Subcutaneous abdominal adipose tissue (tissue), 5 donors: ENCODE measurements at regions not wholly inside any gene's neighbourhood (a gene's known extent, or its start where the extent isn't known, plus 50 kb on each side); places are given as distances from the start of the nearest gene placed in this dataset.

ENCODE experiments used
- H3K27ac ChIP-seq: one replicate; pipeline ENCODE4 v1.7.0; 2013; ENCODE audit warnings: low read depth, mild to moderate bottlenecking, inconsistent platforms, low read length, moderate library complexity
- H3K27me3 ChIP-seq, 5 donors: one replicate each; pipeline ENCODE4 v1.7.0; 2013; ENCODE audit warnings: low read length in 5 of 5, inconsistent platforms in 1 of 5; ENCODE audit not compliant: control insufficient read depth in 5 of 5, insufficient read depth in 4 of 5
- H3K36me3 ChIP-seq, 5 donors: one replicate each; pipeline ENCODE4 v1.7.0; 2013; ENCODE audit warnings: low read length in 5 of 5; ENCODE audit not compliant: control insufficient read depth in 5 of 5, insufficient read depth in 5 of 5
- H3K4me1 ChIP-seq, 5 donors: one replicate each; pipeline ENCODE4 v1.7.0; 2013; ENCODE audit warnings: low read length in 5 of 5, mild to moderate bottlenecking in 3 of 5, moderate library complexity in 1 of 5; ENCODE audit not compliant: control insufficient read depth in 5 of 5, insufficient read depth in 5 of 5
- H3K4me3 ChIP-seq, 5 donors: one replicate each; pipeline ENCODE4 v1.7.0; 2013; ENCODE audit warnings: low read length in 5 of 5, low read depth in 1 of 5
- H3K9ac ChIP-seq, 5 donors: one replicate each; pipeline ENCODE4 v1.7.0; 2013; ENCODE audit warnings: low read length in 5 of 5, mild to moderate bottlenecking in 4 of 5, moderate library complexity in 3 of 5
- H3K9me3 ChIP-seq, 5 donors: one replicate each; pipeline ENCODE4 v1.7.0; 2013; ENCODE audit warnings: low read length in 5 of 5; ENCODE audit not compliant: control insufficient read depth in 5 of 5
- donor health status: healthy.
- donor health status: healthy.
- donor health status: healthy.
- donor health status: healthy.
- donor health status: healthy.

DNA sequence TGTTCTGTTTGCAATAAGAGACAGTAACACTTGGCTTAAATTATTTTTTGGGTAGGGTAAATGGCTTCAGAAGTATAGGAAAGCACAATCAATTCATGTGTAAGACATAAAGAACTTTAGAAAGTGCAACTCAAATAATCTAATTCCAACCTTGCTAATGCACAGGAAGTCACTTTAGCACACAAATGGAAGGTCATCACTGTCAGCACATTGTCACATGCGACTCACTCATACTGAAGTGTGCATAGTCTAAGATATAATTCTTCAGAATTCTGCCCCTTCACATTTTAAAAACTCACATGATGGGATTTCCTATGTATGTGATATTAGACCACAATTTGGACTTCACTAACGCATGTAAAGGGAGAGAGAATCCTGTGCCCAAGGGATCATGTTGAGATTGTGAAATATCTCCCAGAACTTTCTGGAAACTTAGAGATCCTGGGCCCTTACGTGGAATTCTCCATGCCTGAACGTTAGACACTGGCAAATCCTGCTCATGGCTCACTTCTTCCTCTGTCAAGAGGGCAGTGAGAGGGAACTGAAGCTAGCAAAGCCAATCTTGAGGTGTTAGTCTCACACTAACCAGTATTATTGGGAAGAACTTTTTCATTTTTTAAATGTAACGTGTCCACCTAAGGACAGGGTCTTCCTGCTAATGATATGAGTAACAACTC, 403.2 kb upstream of the PTGER4 start:
- Histone ChIP-seq H3K9ac (no peak overlapping the region), H3K36me3 (no peaks in the 10 kb centered on the region), H3K27ac (no peak overlapping the region), H3K9me3 (no peaks in the 10 kb centered on the region), H3K4me1 (peaks cover 0 to 4% (median 0%) of the 10 kb centered on the region in 5 donors), H3K27me3 (no peaks in the 10 kb centered on the region), H3K4me3 (no peak overlapping the region)

GRCh38 chr5:40274568-40274967, 405.1 kb upstream of the PTGER4 start:
- H3K9me3 ChIP-seq: no peaks in the 10 kb centered on the region
- H3K4me1 ChIP-seq: peaks cover 0 to 4% (median 0%) of the 10 kb centered on the region in 5 donors
- no peaks in the 10 kb centered on the region for H3K36me3 ChIP-seq
- no peaks in the 10 kb centered on the region for H3K27me3 ChIP-seq
- no peak overlapping the region for H3K4me3 ChIP-seq
- H3K27ac ChIP-seq: no peak overlapping the region
- no peak overlapping the region for H3K9ac ChIP-seq

GRCh38 chr5:40273936-40274335, 405.8 kb upstream of the PTGER4 start:
- Histone ChIP-seq H3K27me3 (no peaks in the 10 kb centered on the region), H3K36me3 (no peaks in the 10 kb centered on the region), H3K9me3 (no peaks in the 10 kb centered on the region), H3K4me3 (no peak overlapping the region), H3K4me1 (peaks cover 0 to 3% (median 0%) of the 10 kb centered on the region in 5 donors), H3K9ac (no peak overlapping the region), H3K27ac (no peak overlapping the region)

GRCh38 chr5:40271476-40271875, 408.2 kb upstream of the PTGER4 start:
- H3K27ac ChIP-seq: no peak overlapping the region
- H3K27me3 ChIP-seq: no peaks in the 10 kb centered on the region
- H3K9ac ChIP-seq: no peak overlapping the region
- no peak overlapping the region for H3K4me3 ChIP-seq
- H3K9me3 ChIP-seq: no peaks in the 10 kb centered on the region
- no peaks in the 10 kb centered on the region for H3K4me1 ChIP-seq
- no peaks in the 10 kb centered on the region for H3K36me3 ChIP-seq

DNA sequence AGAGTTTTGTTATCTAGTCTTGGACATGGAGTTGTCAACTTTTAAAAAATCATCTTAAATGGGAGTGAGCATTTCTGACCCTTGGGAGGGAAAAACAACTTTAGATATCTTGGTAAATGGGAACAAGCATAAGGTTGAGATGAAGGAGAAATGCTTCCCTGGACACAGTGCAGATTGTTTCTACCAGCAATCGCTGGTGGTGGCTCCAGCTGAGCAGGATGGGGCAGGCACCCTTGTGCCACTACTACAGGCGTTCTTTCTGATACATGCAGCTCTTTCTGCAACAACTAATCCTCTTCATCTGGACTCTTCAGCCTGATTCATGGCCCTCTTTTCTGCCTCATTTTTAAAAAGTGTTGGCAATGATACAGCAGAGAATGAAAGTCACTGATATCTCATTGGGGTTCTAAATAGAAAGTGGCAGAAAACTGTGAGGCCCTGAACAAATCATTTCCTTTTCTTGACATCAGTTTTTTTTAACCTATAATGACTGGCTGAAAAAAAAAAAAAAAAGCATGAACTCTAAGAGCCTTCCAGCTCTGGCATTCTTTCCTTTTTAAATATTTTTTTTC, 409.4 kb upstream of the PTGER4 start:
- no peaks in the 10 kb centered on the region for H3K4me1 ChIP-seq
- H3K27ac ChIP-seq: no peak overlapping the region
- H3K9me3 ChIP-seq: no peaks in the 10 kb centered on the region
- no peaks in the 10 kb centered on the region for H3K27me3 ChIP-seq
- H3K36me3 ChIP-seq: no peaks in the 10 kb centered on the region
- no peak overlapping the region for H3K4me3 ChIP-seq
- no peak overlapping the region for H3K9ac ChIP-seq

DNA sequence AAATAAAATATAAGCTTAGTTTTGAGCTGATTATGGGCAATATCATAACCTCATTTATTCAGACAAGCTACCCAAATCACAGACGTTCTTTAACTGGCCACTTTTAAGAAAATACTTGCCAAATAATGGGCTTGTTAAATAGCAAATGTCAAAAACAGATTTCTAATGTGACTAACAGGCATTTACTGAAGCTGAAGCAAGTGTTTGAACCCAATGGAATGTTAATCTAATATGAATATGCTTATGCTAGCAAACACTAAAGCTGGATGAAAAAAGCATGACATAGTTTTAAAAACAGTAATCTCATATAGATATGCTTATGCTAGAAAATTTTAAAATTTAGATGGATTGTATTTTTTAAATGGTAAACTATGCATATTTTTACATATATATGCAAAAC, 411.6 kb upstream of the PTGER4 start:
- no peak overlapping the region for H3K9ac ChIP-seq
- H3K27ac ChIP-seq: no peak overlapping the region
- no peak overlapping the region for H3K4me3 ChIP-seq
- no peaks in the 10 kb centered on the region for H3K27me3 ChIP-seq
- H3K4me1 ChIP-seq: no peaks in the 10 kb centered on the region
- no peaks in the 10 kb centered on the region for H3K36me3 ChIP-seq
- H3K9me3 ChIP-seq: no peaks in the 10 kb centered on the region

DNA sequence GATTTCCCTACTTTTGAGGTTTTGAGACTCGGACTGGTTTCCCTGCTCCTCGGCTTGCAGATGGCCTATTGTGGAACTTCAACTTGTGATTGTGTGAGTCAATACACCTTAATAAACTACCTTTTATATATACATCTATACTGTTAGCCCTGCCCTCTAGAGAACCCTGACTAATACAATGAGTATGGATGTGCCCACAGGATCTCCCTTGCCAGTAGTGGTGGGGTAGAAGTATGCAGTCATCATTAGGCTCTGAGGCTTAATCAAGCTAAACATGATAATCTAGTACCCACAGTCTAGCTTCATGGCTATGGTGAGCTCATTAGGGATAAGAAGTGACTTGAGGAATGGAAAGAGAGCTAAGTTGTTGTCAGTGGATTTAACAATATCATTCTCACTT, 412.8 kb upstream of the PTGER4 start:
- no peaks in the 10 kb centered on the region for H3K4me1 ChIP-seq
- H3K27me3 ChIP-seq: no peaks in the 10 kb centered on the region
- H3K4me3 ChIP-seq: no peak overlapping the region
- no peak overlapping the region for H3K27ac ChIP-seq
- no peaks in the 10 kb centered on the region for H3K36me3 ChIP-seq
- H3K9ac ChIP-seq: no peak overlapping the region
- no peaks in the 10 kb centered on the region for H3K9me3 ChIP-seq

- Histone ChIP-seq H3K4me3 (no peak overlapping the region), H3K4me1 (peaks cover 0 to 11% (median 4%) of the 10 kb centered on the region in 5 donors), H3K27me3 (no peaks in the 10 kb centered on the region)
Measured at GRCh38 chr5:40261984-40262383, 417.7 kb upstream of the PTGER4 start.

GRCh38 chr5:40260361-40260760, 419.4 kb upstream of the PTGER4 start:
- H3K36me3 ChIP-seq: no peaks in the 10 kb centered on the region
- no peaks in the 10 kb centered on the region for H3K27me3 ChIP-seq
- H3K4me1 ChIP-seq: peaks cover 0 to 11% (median 4%) of the 10 kb centered on the region in 5 donors
- no peaks in the 10 kb centered on the region for H3K9me3 ChIP-seq
- no peak overlapping the region for H3K9ac ChIP-seq
- H3K27ac ChIP-seq: no peak overlapping the region
- no peak overlapping the region for H3K4me3 ChIP-seq

More at GRCh38 chr5:40261984-40262383, 417.7 kb upstream of the PTGER4 start:
- Histone ChIP-seq H3K36me3 (no peaks in the 10 kb centered on the region), H3K9ac (no peak overlapping the region), H3K27ac (no peak overlapping the region), H3K9me3 (no peaks in the 10 kb centered on the region)

DNA sequence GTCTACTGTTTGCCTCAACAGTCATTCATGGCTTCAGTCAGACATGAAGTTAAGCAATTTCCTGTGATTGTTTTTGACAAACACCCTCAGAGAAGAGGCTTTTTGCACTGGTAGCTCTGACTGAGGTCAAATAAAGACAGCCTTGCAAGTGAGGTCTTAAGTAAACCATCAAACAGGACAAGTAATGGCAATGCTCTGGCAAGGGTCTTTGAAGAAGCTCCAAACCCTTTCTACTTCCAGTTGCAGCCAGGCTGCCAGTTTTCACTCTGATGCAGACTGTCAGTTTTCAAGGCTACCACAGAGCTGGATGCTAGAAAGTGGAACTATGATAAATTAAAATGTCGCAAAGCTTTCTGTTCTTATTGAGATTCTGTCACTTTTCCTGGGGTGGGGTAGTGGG, 421.5 kb upstream of the PTGER4 start:
- H3K4me3 ChIP-seq: no peak overlapping the region
- H3K9me3 ChIP-seq: no peaks in the 10 kb centered on the region
- no peaks in the 10 kb centered on the region for H3K36me3 ChIP-seq
- H3K27ac ChIP-seq: no peak overlapping the region
- no peak overlapping the region for H3K9ac ChIP-seq
- no peaks in the 10 kb centered on the region for H3K27me3 ChIP-seq
- H3K4me1 ChIP-seq: peaks cover 0 to 11% (median 4%) of the 10 kb centered on the region in 5 donors
